Stimulated activated CD8-positive, alpha-beta memory T cell treated with anti-CD3 and anti-CD28 coated beads, Interleukin-4, amount 100 ng/mL, for 24 hours (primary cell): ENCODE measurements at regions not wholly inside any gene's neighbourhood (a gene's known extent, or its start where the extent isn't known, plus 50 kb on each side); places are given as distances from the start of the nearest gene placed in this dataset.

Experiments used
- DNase-seq: peaks from one replicate; pipeline ENCODE4 v3.0.0-alpha.2; 2020; ENCODE audit warnings: low read depth

DNA sequence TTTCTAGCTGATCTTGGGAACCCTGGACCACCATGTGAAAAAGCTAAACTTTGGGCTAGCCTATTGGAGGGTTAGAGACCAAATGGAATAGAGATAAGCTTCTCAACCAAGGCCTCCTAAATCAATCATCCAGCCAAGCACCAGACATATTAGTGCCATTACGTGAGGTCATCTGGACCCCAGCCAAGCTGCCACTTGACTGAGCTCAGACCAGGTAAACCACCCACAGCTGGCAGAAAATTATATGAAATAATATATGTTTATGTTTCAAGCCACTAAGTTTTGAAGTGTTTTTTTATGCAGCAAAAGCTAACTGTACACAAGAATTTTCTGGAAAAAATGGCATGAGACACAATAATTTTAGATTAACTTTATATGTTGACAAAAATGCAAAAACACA is 82.6 kb upstream of the PCGF5 start:
- no peak for DNase-seq

- no peak for DNase-seq
Observed at GRCh38 chr10:91140995-91141549, 79.4 kb upstream of the PCGF5 start.

DNA sequence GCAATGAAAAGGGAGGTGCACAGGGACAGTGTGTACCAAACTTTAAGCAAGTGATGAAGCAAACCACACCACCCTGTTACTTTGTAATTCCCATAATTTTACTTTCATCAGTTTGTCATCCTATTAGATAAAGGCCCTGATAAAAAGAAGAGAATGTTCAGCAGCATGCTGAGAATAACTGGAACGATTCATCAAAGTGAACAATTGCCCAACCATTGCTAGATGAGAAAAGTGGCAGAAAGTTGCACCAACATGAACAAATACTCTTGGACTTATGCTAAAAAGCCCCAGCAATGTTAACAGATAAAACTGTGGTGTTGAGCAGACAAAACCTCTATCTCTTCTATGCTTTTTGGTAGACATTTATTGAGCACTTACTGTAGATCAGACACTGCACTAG is 75.5 kb upstream of the PCGF5 start:
- DNase-seq, result no peak

DNA sequence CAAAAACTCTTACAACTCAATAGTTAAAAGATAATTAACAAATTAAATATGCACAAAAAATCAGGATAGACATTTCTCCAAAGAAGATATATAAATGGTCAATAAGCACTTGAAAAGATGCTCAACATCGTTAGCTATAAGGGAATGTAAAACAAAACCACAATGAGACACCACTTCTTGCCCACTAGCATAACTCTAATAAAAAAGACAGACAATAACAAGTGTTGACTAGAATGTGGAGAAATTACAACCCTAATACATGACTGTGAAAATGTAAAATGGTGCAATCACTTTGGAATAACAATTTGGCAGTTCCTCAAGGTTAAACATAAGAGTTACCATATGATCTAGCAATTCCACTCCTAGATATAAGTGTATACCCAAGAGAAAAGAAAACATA is 74.3 kb upstream of the PCGF5 start:
- no peak for DNase-seq

DNA sequence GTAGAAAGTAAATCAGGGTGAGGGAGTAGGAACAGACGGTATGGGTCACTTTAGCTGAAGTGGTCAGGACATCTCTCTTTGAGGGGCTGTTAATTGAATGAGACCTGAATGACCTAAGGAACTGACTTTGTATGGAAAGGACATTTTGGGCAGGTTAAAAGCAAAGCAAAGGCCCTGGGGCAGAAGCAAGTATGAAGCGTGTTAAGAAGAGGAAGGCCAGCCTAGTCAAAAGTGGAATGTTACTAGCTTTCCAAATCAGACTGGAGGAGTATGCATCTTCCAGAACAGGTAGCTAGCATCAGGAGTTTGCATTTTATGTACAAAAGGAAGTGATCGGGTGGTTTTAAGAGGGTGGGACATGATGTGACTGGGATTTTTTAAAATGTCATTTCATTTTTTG is 70.9 kb upstream of the PCGF5 start:
- DNase-seq, result no peak

DNA sequence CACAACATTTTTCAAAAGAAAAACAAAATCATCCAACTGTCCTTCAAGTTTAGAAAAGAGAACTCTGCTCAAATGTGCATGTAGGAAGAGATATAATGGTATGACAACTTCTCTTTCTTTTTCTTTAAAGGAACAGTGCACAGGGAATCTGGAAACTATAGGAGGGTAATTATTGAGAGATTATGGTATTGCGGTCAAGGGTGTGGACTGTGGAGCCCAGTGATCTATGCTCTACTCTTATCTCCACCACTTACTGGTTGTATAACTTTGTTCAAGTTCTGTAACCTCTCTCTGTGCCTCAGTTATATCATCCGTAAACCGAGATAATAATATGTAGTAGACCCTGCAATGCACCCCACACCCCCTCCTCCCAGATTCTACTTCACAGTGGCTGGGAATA is 69.8 kb upstream of the PCGF5 start:
- DNase-seq, result no peak

GRCh38 chr10:91153508-91153907 is 67.0 kb upstream of the PCGF5 start:
- DNase-seq, result no peak

- no peak for DNase-seq
Observed at GRCh38 chr10:91154842-91155241, 65.6 kb upstream of the PCGF5 start.

DNA sequence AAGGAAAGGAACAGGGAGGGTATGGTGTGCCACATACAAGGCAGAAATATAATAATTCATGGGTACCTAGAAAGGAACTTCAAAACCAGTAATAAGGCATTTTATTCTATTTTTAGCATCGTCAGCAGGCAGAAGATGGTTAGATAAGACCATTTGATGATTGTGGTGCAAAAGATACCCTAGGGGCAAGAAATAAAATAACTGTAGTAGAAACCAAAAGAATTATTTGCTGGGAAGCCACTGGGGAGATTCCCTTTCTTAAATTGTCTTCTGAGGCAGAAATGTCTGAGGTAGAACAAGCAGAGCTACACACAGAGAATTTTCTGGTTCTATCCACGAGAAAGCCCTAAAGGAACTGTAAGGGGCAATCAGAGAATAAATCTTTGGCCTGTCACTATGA is 64.3 kb upstream of the PCGF5 start:
- no peak for DNase-seq

DNA sequence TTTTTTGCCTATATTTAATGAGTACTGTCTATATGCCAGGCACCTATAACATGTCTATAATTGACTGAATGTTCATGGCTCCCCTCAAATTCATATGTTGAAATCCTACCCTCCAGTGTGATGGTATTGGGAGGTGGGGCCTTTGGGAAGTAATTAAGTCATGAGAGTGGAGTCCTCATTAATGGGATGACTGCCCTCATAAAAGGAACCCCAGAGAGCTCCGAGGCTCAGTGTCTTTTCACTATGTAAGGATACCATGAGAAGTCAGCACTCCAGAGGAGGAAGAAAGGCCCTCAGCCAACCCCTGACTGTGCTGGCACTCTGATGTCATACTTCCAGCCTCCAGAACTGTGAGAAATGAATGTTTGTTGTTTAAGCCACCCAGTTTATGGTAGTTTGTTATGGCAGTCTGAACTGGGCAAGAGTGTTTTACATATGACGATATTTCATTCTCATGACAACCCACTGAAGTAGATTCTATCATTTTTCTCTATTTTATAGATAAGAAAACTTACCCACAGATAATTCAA is 61.1 kb upstream of the PCGF5 start:
- DNase-seq, result no peak

GRCh38 chr10:91162050-91162494 is 58.4 kb upstream of the PCGF5 start:
- DNase-seq, result no peak

DNA sequence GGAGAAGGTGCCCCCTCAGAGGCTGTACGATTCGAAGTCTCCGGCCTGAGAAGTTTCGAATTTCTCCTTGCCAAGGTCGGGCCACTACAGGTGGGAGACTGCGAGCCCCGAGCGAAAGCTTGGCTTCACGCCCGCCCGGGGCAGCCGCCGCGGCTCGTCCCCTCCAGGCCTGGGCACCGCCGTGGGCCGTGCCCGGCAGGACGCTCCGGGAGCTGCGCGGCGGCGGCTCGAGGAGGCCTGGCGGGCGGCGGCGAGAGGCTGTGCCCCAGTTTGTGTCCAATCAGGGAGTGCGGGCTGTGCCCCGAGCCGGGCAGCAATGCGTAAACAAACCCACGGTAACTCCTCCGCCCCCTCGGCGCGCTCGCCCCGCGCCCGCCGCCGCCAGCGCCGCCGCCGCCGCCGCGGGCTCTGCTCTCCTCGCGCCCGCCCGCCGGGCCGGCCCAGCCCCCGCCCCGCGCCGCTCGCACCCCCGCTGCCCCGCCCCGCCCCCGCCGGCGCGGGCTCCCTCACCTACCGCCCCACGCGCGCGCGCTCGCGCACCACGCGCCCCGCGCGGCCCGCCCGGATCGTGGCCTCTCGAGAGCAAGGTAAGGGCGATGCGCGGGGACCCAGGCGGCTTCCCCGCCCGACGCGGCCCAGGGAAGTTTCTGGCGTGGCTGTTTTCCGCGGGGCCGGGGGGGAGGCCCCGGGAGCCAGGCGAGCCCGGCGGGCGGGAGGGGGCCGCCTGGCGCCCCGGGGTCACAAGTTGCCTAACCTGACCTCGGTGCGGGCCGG is 57.8 kb upstream of the PCGF5 start:
- peak; percentile 52 for DNase-seq

- DNase-seq, result peak; percentile 60
Observed at GRCh38 chr10:91163269-91163868, 57.1 kb upstream of the PCGF5 start.

- peak; percentile 69 for DNase-seq
Observed at GRCh38 chr10:91163869-91164474, 56.5 kb upstream of the PCGF5 start.

DNA sequence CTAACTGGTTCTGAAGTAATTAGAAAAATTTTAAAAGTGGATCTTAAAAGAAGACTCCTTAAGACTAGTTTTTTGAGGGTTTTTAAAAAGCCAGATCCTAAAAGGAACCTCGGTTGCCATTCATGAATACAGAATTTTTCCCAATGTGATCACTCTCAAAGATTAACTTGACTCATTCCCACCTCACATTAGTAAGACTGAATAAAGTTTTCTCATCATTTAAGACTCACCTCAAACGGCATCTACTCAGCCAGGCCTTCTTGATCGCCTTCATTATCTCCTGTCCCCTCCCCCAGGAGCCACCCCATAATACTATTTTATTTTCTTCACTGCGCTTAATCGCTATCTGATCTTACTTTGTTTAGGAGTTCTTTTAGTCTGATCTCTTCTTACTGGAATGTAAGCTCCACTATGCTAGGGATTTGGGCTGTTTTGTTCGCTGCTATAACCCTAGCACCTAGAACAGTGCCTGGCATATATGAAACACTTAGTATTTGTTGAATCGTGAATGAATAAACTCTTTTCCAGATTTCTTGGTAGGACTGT is 55.9 kb upstream of the PCGF5 start:
- DNase-seq, result no peak

- DNase-seq, result no peak
Observed at GRCh38 chr10:91167406-91167805, 53.1 kb upstream of the PCGF5 start.

- no peak for DNase-seq
Observed at GRCh38 chr10:91170418-91170817, 50.0 kb upstream of the PCGF5 start.
